Fibroblast of mammary gland (primary cell): ENCODE measurements at regions not wholly inside any gene's neighbourhood (a gene's known extent, or its start where the extent isn't known, plus 50 kb on each side); places are given as distances from the start of the nearest gene placed in this dataset.

ENCODE experiments used
- DNase-seq: peaks from one replicate; pipeline ENCODE4 v3.0.0-alpha.2; 2010; ENCODE audit warnings: low read depth
- H3K4me3 ChIP-seq: 2 replicates; pipeline ENCODE4 v1.5.1; 2011; ENCODE audit warnings: low read depth, mild to moderate bottlenecking, low read length, moderate library complexity; ENCODE audit not compliant: control insufficient read depth
- CTCF ChIP-seq: conservative IDR thresholded peaks from 2 replicates; pipeline ENCODE4 v1.5.1; 2011; ENCODE audit warnings: low read depth, low read length, inconsistent platforms; ENCODE audit not compliant: control insufficient read depth, insufficient read depth

- no peak overlapping the region for H3K4me3 ChIP-seq
- DNase-seq = no peak
- TF ChIP-seq CTCF = no peak
Measured at GRCh38 chr6:78502386-78502887, 364.9 kb upstream of the IRAK1BP1 start.

- no peak overlapping the region for H3K4me3 ChIP-seq
- no peak for TF ChIP-seq CTCF
- no peak for DNase-seq
Measured at GRCh38 chr6:78505178-78505577, 362.2 kb upstream of the IRAK1BP1 start.

GRCh38 chr6:78511009-78511408 is 356.3 kb upstream of the IRAK1BP1 start:
- no peak for DNase-seq
- no peak overlapping the region for H3K4me3 ChIP-seq
- TF ChIP-seq CTCF = no peak

GRCh38 chr6:78513856-78514255 is 353.5 kb upstream of the IRAK1BP1 start:
- no peak for DNase-seq
- no peak overlapping the region for H3K4me3 ChIP-seq
- peak; percentile 8 for TF ChIP-seq CTCF

- no peak overlapping the region for H3K4me3 ChIP-seq
- DNase-seq = no peak
- no peak for TF ChIP-seq CTCF
Measured at GRCh38 chr6:78515271-78515670, 352.1 kb upstream of the IRAK1BP1 start.

GRCh38 chr6:78517399-78517798 is 350.0 kb upstream of the IRAK1BP1 start:
- no peak for TF ChIP-seq CTCF
- no peak for DNase-seq
- H3K4me3 ChIP-seq = no peak overlapping the region

GRCh38 chr6:78523622-78524021 is 343.7 kb upstream of the IRAK1BP1 start:
- no peak overlapping the region for H3K4me3 ChIP-seq
- DNase-seq = no peak
- TF ChIP-seq CTCF = no peak
